Skeletal muscle tissue (tissue), 3 donors: ENCODE measurements at regions not wholly inside any gene's neighbourhood (a gene's known extent, or its start where the extent isn't known, plus 50 kb on each side); places are given as distances from the start of the nearest gene placed in this dataset.
"Not testable (repeated sequence)": the region's sequence is repeated elsewhere in the genome, so short reads cannot be mapped to it uniquely, and the experiment has no call there.

ENCODE experiments used
- H3K27ac ChIP-seq: one replicate; pipeline ENCODE4 v1.7.0; 2013; ENCODE audit warnings: mild to moderate bottlenecking, low read depth, low read length, inconsistent platforms
- H3K27me3 ChIP-seq, 3 donors: one replicate each; pipeline ENCODE4 v1.7.0; 2013; ENCODE audit warnings: low read length in 3 of 3; ENCODE audit not compliant: control insufficient read depth in 3 of 3, insufficient read depth in 3 of 3
- H3K36me3 ChIP-seq, 3 donors: one replicate each; pipeline ENCODE4 v1.7.0; 2013; ENCODE audit warnings: low read length in 3 of 3; ENCODE audit not compliant: control insufficient read depth in 3 of 3, insufficient read depth in 3 of 3
- H3K4me1 ChIP-seq, 3 donors: one replicate each; pipeline ENCODE4 v1.7.0; 2013; ENCODE audit warnings: low read length in 3 of 3, mild to moderate bottlenecking in 3 of 3; ENCODE audit not compliant: control insufficient read depth in 3 of 3, insufficient read depth in 3 of 3
- H3K4me3 ChIP-seq, 3 donors: one replicate each; pipeline ENCODE4 v1.7.0; 2013; ENCODE audit warnings: low read length in 3 of 3
- H3K9ac ChIP-seq, 3 donors: one replicate each; pipeline ENCODE4 v1.7.0; 2013; ENCODE audit warnings: low read length in 3 of 3, mild to moderate bottlenecking in 3 of 3, moderate library complexity in 2 of 3, low read depth in 1 of 3
- H3K9me3 ChIP-seq, 3 donors: one replicate each; pipeline ENCODE4 v1.7.0; 2013; ENCODE audit warnings: low read length in 3 of 3; ENCODE audit not compliant: control insufficient read depth in 3 of 3
- donor health status: Osteomylitis.

- Histone ChIP-seq H3K27me3 (no peaks in the 10 kb centered on the region), H3K9ac (no peak overlapping the region), H3K27ac (no peak overlapping the region), H3K4me1 (no peaks in the 10 kb centered on the region), H3K36me3 (no peaks in the 10 kb centered on the region), H3K4me3 (no peak overlapping the region), H3K9me3 (no peaks in the 10 kb centered on the region)
Measured at GRCh38 chr2:198604599-198604998, 800.2 kb downstream of the PLCL1 start.

GRCh38 chr2:198602986-198603385, 798.6 kb downstream of the PLCL1 start:
- not testable (repeated sequence) for H3K4me1 ChIP-seq, H3K9ac ChIP-seq, H3K27ac ChIP-seq, H3K4me3 ChIP-seq, H3K36me3 ChIP-seq, H3K9me3 ChIP-seq, H3K27me3 ChIP-seq

- Histone ChIP-seq H3K36me3 (no peaks in the 10 kb centered on the region), H3K9ac (no peak overlapping the region), H3K27ac (no peak overlapping the region), H3K9me3 (no peaks in the 10 kb centered on the region), H3K4me1 (no peaks in the 10 kb centered on the region), H3K4me3 (no peak overlapping the region), H3K27me3 (peaks cover 0 to 3% (median 0%) of the 10 kb centered on the region in 3 donors)
Measured at GRCh38 chr2:198597648-198598047, 793.3 kb downstream of the PLCL1 start.

GRCh38 chr2:198596985-198597384, 792.6 kb downstream of the PLCL1 start:
- Histone ChIP-seq H3K36me3 (no peaks in the 10 kb centered on the region), H3K27ac (no peak overlapping the region), H3K4me1 (no peaks in the 10 kb centered on the region), H3K9me3 (no peaks in the 10 kb centered on the region), H3K9ac (no peak overlapping the region), H3K27me3 (peaks cover 0 to 3% (median 0%) of the 10 kb centered on the region in 3 donors), H3K4me3 (no peak overlapping the region)

- Histone ChIP-seq H3K9me3 (no peaks in the 10 kb centered on the region), H3K36me3 (no peaks in the 10 kb centered on the region), H3K4me3 (no peak overlapping the region), H3K9ac (no peak overlapping the region), H3K27me3 (peaks cover 0 to 3% (median 0%) of the 10 kb centered on the region in 3 donors), H3K4me1 (no peaks in the 10 kb centered on the region), H3K27ac (no peak overlapping the region)
Measured at GRCh38 chr2:198595721-198596120, 791.3 kb downstream of the PLCL1 start.

- no peaks in the 10 kb centered on the region for H3K4me1 ChIP-seq
- no peak overlapping the region for H3K27ac ChIP-seq
- H3K9ac ChIP-seq: no peak overlapping the region
- H3K9me3 ChIP-seq: no peaks in the 10 kb centered on the region
- no peaks in the 10 kb centered on the region for H3K27me3 ChIP-seq
- H3K4me3 ChIP-seq: no peak overlapping the region
- no peaks in the 10 kb centered on the region for H3K36me3 ChIP-seq
Measured at GRCh38 chr2:198591586-198591985, 787.2 kb downstream of the PLCL1 start.

GRCh38 chr2:198587741-198588140, 783.3 kb downstream of the PLCL1 start:
- Histone ChIP-seq H3K9ac (no peak overlapping the region), H3K36me3 (no peaks in the 10 kb centered on the region), H3K27ac (no peak overlapping the region), H3K4me3 (no peak overlapping the region), H3K9me3 (no peaks in the 10 kb centered on the region), H3K4me1 (no peaks in the 10 kb centered on the region), H3K27me3 (no peaks in the 10 kb centered on the region)

- Histone ChIP-seq H3K4me1 (no peaks in the 10 kb centered on the region), H3K9me3 (no peaks in the 10 kb centered on the region), H3K9ac (no peak overlapping the region), H3K27me3 (no peaks in the 10 kb centered on the region), H3K27ac (no peak overlapping the region), H3K36me3 (no peaks in the 10 kb centered on the region), H3K4me3 (no peak overlapping the region)
Measured at GRCh38 chr2:198587240-198587639, 782.8 kb downstream of the PLCL1 start.

GRCh38 chr2:198571393-198571792, 767.0 kb downstream of the PLCL1 start:
- no peak overlapping the region for H3K27ac ChIP-seq
- peaks cover 0 to 3% (median 3%) of the 10 kb centered on the region in 3 donors for H3K9me3 ChIP-seq
- H3K9ac ChIP-seq: no peak overlapping the region
- no peaks in the 10 kb centered on the region for H3K27me3 ChIP-seq
- H3K4me3 ChIP-seq: no peak overlapping the region
- no peaks in the 10 kb centered on the region for H3K36me3 ChIP-seq
- H3K4me1 ChIP-seq: no peaks in the 10 kb centered on the region

- H3K27ac ChIP-seq: no peak overlapping the region
Measured at GRCh38 chr2:198558176-198558575, 753.8 kb downstream of the PLCL1 start.

GRCh38 chr2:198546122-198546521, 741.7 kb downstream of the PLCL1 start:
- no peaks in the 10 kb centered on the region for H3K36me3 ChIP-seq
- no peak overlapping the region for H3K9ac ChIP-seq
- no peaks in the 10 kb centered on the region for H3K27me3 ChIP-seq
- no peak overlapping the region for H3K4me3 ChIP-seq
- H3K27ac ChIP-seq: no peak overlapping the region
- no peaks in the 10 kb centered on the region for H3K4me1 ChIP-seq
- no peaks in the 10 kb centered on the region for H3K9me3 ChIP-seq

More at GRCh38 chr2:198558176-198558575, 753.8 kb downstream of the PLCL1 start:
- Histone ChIP-seq H3K36me3 (no peaks in the 10 kb centered on the region), H3K4me1 (no peaks in the 10 kb centered on the region), H3K9ac (no peak overlapping the region), H3K4me3 (no peak overlapping the region), H3K27me3 (no peaks in the 10 kb centered on the region), H3K9me3 (peaks cover 0 to 8% (median 3%) of the 10 kb centered on the region in 3 donors)
